Right lung (tissue), 2 donors: ENCODE measurements at regions not wholly inside any gene's neighbourhood (a gene's known extent, or its start where the extent isn't known, plus 50 kb on each side); places are given as distances from the start of the nearest gene placed in this dataset.

Source experiments
- DNase-seq, 2 donors: peaks; one replicate each; pipeline ENCODE4 v3.0.0-alpha.2; 2013

DNA sequence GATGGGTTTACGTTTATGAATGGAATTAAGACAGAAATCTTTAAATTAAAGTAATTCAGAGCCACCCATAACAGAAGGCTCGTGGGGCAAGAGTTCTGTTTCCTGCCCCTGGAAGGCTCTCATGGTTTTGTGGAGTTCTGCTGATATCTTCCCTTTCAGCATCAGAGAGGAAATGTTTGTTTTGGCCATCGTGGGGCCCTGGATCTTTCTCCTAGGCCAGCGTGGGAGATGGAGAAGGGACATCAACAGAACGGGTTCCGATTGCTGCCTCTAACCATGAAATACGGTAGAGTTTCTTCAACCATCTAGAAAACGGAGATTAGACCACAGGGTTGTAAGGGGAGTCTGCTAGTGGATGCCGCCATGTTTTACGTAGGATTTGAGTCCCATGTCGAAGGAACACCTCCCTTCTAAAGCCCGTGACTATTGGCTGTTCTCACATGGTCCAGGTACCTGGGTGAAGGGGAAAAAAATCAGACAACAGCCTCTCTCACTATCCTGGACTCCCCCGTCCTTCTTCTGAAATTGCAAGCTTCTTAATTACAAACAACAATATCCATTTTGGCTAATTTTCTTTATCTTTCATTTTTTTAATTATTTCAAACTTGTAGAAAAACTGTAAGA is 169.1 kb upstream of the CELF2 start:
- no peak for DNase-seq

DNA sequence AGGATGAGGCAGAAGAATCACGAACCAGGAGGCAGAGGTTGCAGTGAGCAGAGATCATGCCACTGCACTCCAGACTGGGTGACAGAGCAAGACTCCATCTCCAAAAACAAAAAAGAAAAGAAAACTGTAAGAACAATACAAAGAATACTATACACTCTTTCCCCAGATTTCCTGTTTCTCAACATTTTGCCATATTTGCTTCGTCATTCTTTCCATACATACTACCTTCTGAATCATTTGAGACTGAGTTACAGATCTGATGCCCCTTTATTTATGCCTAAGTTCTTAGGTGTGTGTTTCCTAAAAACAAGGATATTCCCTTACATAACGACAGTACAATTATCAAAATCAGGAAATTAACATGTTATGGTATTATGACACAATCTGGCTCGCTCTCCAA is 168.4 kb upstream of the CELF2 start:
- no peak for DNase-seq

DNA sequence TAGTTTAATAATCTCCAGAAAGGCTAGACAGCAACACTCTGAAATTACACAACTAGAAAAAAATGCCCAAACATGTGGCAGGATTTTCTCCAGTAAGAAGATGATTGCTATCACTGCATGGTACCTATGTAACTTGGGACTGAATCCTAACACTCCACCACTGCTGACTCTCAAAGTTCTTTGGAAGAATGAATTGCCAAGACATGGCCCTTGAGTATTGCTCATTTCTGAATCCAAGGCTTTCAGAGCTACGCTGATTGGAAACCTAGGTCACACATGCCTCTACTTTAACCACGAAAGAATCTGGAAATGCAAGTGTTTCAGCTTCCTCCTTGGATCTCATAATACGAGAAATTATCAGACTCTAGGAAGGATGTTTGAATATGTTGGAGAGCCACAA is 167.5 kb upstream of the CELF2 start:
- DNase-seq, result no peak

DNA sequence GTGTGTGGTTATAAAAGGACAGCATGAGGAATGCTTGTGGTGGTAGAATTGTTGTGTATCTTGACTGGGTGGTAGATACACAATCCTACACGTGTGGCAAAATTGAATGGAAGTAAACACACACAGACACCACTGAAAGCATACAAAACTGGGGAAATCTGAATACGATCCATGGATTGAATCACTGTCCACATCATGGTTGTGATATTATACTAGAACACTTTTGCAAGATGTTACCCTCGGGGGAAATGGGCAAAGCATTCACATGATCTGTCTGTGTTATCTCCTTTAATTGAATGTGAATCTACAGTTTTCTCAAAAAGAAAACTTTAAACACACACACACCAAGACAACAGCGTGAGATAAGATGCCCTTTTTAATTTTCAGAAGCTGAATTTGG is 165.2 kb upstream of the CELF2 start:
- DNase-seq, result no peak

DNA sequence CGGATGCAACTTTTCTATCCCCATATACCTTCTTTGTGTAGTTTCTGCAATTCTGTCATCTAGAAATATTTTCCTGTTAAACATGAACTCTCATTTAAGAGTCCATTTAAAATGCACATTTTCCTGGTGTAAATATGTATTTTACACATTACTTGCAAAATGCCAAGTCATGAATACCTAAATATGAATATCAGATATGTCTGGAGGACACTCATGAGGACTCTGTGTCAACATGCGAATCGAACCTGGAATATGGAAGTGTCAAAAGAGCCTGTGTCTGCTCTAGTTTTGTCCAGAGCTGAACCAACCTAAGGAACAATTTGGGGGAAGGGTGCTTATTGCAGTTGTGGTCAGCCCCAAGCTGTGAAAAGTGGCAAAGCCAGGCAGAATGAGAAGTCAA is 163.7 kb upstream of the CELF2 start:
- no peak for DNase-seq

DNA sequence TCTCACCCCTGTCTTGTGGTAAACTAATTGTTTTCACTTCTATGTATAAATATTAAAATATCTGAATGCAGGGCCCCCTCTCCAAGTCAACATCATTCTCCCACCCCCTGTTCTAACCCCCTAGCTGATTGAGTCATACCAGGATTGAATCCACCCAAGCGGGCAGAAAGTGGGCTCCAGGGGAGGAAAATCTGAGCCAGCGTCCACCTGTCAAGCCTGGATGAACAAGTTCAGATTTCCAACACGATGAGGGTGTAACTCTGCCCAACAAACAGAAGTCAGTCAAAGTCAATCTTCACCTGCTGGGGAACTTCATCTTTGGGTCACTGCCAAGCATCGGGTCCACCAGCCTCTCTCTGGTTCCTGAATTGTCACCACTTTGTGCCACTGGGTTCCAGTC is 162.9 kb upstream of the CELF2 start:
- no peak for DNase-seq

DNA sequence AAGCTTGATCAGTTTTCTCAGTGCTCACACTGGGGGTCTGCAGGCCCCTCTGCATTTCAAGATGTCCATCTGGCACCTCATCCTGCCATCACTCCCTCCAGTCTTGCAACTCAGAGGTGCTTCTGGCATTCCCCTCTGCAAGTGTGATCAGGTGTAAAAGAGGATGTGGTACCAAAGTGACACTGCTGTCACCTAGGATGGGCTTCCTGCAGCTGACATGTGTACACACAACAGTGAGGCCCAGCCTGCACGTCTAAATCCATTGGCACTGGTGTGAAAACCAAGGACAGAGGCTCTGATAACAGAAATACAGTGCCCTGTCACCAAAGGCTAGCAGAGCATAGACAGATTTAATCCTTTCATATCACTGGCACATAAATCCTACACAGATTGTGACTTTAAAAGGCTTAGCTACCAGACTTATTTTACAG is 162.5 kb upstream of the CELF2 start:
- no peak for DNase-seq

DNA sequence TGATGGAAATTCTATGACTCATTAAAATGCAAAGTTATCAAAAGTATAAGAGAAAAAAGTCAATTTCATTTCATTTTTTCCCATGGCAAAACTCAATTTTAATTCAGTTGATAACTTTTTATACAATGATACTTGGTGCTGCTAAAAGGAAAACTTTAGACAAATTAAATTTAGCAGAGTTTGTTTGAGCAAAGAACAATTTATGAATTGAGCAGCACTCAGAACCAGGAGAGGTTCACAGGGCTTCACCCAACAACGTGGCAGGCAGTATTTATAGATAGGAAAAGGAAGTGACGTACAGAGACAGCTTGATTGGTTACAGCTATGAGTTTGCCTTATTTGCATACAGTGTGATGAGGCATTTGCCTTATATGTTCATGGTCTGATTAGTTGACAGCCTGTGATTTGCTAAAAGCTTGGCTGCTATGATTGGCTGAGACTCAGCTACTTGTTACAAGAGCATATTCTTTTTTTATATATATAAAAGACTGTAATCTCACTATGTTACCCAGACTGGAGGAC is 157.2 kb upstream of the CELF2 start:
- no peak for DNase-seq

DNA sequence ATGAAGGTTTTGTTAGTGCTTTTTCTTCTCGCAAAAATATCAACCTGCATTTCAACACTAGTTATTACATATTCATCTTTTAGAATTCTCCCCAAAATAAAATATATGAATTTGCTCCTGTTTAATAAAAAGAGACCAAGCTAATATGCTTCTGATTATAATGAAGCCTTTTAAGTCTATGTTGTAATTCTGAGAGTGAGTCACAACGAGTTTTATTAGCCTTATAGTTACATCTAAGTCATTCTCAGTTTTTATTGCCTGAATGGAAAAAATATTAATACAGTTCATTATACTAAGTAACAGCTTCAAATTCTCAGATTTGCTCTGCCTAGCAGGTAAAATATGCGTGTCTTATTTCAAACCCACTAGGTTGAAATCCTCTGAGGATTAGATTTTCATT is 152.4 kb upstream of the CELF2 start:
- no peak for DNase-seq

DNA sequence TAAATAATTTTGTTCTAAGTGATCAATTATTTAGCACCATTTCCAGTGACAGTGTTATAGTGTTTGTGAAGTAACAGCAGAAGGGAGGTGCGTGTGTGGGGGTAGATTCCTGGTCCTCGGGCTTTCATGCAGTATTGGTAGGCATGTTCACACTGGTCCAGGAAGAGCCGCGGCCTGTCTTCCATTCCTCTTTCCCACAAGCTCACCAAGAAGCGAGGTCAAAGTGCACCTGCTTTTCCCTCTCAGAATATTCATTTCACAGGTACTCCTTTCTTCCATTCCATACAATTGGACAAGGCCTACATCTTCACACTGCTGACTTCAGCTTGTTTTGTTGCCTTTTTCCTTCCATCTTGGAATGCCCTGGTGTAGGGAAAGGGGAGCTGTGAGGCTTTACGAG is 151.8 kb upstream of the CELF2 start:
- DNase-seq, result no peak

DNA sequence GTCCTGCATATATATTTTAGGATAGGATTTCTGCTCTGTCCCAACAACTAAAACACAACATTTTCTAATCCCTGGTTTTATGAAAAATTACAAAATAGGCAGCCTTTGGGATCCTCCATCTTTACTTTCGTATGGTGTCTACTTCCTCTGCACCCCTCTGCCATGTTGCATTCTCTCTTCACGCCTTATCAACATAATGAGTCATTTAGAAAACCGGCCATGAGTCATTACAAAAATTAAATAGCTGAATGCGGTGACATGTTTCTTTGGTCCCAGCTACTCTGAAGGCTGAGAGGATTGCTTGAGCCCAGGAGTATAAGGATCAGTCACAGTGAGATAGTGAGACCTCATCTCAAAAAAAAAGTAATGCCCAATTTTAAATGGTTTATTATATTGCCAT is 148.1 kb upstream of the CELF2 start:
- no peak for DNase-seq

DNA sequence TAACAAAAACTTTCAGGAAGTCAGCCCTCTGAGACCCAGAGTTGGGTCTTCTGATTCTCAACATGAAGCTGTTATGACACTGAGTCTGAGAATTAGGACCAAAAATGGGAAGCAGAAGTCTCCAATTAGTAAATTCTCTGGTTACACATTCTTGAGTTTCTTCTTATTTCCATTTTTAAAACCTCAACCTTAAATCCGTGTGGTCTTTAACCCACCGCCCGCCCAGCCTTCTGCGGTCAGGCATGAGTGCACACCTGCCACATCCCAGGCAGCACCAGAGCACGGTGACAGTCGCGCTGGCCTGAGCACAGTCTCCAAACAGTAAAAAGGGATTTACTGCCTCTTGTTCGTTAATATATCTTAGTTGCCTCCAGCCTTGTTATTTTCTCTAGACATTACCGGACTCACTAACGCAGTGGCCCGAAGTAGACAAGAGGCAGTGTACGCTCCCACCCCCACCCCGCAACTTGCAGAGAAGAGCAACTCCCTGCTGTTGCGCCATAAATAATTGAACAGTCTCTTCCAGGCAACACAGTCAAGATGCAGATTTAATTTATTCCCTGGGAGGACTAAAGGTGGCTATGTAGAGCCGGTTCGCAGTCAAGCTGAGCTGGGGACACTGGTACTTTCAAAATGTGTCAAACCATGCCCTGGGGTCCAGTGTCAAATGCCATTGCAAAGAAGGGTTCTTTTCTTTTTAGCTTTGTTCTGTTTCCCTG is 147.0 kb upstream of the CELF2 start:
- DNase-seq, result no peak

DNA sequence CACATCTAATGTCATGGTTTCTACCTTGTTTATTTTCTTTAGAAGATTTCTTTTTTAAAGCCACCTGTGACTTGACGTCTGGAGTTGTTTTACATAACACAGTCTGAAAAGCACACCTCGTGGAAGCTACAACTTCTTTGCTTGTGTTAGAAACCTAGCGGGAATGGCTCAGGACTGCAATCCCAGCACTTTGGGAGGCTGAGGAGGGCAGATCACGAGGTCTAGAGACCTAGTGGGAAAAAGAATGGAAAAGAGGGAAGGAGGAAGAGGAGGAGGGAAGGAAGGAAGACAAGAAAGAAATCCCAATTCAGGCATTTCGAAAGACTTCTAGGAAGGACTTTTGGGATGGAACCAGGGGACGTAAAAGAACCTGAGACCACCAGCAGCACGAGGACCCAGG is 146.3 kb upstream of the CELF2 start:
- no peak for DNase-seq

DNA sequence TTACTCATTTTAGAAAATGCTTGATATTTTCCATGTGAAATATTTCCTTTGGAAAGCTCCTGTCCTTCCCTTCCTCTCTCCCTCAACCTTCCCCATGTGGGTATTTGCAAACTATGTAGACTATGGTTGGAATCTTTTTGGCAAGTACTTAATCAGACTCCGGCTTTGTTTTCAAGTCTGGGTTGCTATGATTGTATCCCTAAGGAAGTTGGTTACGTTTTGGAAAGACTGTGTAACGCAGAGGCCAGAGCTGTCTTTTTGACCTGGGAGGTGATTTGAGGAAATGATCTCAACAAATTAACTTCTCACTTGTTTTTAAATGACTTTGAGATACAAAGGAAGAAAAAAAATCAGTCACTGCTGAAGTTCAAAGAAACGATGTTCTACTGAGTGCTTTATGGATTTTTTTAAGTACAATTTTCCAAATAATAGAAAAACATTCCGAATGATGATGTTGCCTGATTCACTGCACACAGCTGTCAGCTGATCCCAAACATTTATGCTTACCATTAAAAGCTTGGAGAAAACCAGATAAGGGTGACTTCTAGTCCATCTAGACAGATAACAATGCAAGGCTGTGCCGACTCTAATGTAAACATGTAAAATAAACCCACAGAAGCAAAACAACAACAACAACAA is 145.5 kb upstream of the CELF2 start:
- DNase-seq, result peak; percentile 62 to 81

DNA sequence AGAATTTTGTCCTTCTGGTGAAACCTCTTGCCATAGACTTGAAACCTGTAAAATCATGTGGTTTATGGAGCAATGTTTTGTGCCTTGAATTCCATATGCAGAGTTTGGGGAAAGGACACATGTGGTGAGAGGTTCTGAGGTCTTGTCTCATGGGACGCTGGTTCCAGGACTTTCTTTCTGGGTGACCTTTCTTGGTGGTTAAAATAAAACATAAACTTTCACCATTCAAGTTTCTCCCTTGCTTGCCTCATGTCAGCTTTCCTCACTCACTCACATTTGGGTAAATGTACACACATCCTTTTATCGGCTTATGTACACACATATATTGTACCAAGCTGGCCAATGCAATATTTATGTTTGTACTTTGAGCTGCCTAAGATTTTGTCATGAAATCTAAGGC is 144.9 kb upstream of the CELF2 start:
- DNase-seq, result no peak

DNA sequence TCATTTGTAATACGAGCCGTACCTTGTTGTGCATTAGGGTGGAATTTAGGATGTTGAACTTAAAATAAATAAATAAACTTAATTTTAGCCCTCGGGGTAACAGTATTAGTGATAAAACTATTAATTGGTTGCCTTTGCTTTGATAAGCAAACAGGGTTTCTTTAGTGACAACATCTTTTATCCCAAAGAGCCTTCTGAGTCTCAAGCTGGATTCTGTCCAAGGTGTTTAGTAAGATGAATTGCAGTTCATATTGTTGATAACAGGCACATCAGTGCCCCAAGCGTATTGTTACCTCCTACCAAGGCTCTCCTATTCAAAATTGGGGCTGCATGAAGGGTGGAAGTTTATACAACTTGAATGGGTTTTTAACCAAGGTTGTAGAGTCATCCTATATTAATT is 144.4 kb upstream of the CELF2 start:
- no peak for DNase-seq

DNA sequence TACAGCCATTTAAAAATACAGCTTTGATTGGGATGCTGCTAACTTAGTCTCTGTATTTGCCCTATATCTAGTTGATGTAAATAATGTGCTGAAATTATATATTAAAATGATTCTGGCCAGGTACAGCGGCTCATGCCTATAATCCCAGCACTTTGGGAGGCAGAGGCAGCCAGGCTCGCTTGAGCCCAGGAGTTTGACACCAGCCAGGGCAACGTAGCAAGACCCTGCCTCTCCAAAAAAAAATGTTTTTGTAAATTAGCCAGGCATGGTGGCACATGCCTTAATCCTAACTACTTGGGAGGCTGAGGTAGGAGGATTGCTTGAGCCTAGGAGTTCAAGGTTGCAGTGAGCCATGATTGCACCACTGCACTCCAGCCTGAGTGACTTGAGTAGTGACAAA is 143.8 kb upstream of the CELF2 start:
- no peak for DNase-seq

DNA sequence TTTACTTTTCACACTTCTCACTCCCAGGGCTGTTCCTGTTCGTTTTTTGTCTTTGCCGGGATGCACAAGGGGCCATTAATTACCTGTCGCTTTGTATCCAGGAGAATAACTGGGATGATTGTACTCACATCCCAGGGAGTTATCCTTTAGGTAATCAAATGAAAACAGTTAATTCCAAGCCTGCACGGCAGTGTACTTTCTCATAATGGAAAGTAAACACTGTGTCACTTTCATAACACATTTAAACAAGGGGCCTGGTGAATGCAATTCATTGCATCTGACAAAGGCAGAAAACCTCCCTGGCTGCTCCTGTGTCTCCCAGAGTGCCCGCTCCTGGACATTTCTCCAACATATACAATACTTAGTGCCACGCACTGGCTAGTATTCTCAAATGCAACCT is 138.7 kb upstream of the CELF2 start:
- DNase-seq, result no peak

DNA sequence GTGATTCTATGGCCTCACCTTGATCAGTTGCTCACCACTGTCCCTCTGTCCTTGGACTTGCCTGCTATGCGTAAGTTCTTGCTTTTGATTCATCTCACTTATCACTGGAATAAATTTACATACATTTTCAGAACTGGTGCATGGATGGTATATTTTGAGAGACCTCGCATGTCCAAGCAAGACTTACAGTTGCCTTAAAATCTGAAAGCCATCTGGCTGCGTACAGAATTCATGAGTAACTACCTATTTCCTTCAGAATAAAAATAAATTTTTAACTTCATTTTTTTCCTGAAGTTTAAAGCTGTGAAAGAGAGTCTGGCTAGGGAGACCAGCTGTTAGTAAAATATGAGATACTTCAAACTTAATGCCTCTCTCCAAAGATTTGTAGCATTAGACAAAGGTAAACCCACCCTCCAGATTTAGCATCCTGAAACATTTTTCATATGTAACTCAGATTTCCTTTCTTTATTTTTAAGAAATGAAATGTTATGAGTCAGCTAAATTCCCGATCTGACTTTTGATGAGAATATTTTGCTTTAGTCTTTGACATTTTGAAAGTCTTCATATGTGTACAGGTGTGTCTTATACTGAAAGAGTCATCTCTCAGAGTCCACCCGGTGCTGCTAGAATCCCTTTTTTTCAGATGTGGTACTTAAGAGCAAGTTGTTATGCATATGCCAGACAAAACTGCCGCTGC is 136.4 kb upstream of the CELF2 start:
- no peak for DNase-seq

DNA sequence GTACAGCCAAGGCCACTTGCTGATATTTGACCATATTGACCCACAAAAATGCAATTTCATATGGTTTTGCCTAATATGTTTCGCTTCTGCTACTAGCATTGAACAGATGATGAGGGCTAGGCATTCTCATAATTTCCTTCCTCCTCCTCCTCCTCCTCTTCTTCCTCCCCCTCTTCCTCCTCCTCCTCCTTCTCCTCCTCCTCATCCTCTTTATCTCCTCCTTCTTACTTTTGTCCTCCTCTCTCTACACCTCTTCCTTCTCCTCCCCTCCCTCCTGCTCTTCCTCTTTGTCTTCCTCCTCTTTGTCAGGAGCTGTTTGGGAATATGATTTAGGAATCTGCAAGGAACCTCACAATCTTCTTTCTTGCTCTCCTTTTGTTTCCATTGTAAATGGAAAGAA is 133.9 kb upstream of the CELF2 start:
- no peak for DNase-seq

DNA sequence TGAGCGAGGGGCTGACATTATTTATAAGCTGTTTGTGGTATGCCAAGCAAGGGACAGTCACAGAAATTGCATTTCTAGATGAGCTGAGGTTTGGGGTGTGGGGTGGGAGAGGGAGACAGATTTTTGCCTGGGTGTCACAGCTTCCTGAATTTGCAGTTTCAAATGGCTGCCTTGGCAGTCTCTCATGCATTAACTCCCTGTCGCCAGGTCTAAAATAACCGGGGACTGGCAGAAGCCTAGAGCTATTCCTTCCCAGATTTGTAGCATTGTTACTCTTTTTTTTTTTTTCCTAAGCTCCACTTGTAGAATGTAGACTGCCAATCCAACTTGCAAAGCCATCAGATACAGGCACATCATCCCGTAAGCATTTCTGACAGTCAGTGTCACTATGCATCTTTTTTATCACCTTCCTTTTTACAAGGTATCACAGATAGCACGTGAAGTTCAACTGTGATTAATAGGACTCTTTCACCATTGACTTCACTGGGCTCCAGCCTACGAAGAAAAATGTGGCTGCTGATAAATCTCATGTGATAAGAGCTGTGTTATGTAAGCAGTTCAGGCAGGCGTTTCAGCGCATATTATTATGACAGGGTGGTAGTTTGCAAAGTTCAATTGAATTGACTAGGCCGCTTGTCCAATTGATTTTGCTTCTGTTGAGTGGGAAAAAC is 130.7 kb upstream of the CELF2 start:
- no peak for DNase-seq
